NCI-H226 (cell line): ENCODE measurements at regions not wholly inside any gene's neighbourhood (a gene's known extent, or its start where the extent isn't known, plus 50 kb on each side); places are given as distances from the start of the nearest gene placed in this dataset.
A peak's percentile ranks its signal among the peaks of the same experiment; 100 is the strongest.
"Not testable (repeated sequence)": the region's sequence is repeated elsewhere in the genome, so short reads cannot be mapped to it uniquely, and the experiment has no call there.

Source experiments
- DNase-seq: peaks from one replicate; pipeline ENCODE4 v3.0.0-alpha.2; 2015

DNA sequence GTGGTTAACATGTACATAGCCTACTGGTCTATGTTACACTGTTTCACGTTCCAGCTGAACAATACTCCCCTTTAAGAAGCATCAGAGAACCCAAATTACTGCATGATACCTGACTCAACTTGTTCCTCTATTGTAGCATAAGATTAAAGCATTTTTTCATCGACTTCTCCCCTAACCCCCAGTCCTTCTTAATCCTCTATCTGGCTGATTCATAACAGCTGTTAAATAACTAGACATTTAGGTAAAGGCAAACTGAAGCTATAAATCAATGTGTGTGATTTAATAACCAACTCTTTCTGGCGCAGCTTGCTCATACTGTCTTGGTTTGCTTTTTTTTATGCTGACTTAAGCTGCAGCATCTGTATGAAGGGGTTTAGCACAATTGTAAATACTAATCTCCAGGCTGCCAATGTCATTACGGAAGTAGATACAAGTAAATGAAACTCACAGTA, 94.2 kb upstream of the MTAP start:
- no peak for DNase-seq

DNA sequence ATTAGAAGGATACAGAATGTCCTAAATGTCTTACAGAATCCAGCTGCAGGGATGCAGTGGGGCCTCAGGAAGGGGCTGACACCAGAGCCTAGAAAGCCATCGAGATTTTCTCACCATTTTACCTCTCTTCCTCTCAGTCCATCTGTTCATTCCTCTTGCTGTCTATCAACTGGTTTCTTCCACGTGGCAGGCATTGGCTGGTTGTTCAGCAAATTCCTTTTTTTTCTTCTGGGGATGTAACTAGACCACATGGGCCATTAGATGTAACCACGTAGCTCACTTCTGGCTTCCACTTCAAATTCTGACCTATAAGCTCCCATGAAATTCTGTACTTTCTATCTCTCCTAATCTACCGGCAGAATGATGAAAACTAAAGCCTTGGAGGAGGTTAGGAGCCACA, 93.6 kb upstream of the MTAP start:
- no peak for DNase-seq

DNA sequence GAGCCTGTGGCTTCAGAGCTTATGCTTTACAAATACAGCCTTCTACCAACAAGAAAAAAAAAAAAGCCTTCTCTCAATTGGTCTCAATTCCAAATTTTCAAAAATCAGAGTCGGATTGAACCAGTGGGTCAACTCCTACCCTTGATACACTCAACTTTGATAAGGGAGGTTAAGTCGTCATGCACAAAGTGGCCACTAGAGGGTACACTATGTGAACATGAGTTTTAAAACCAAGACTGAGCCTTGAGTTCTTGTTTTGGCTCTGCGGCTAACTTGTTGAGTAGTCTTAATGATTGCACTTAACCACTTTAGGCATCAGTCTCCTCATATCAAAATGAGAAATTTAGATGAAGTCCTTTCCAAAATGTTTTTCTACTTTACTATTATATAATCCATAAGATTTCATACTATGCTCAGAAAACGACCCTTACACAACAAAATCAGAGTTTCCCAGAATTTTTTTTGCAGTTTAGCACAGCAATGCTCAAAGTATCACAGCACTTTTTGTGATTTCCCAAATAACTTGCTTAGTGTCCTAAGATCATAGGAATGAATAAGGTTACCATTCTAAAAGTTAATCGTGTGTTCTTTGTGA, 92.9 kb upstream of the MTAP start:
- no peak for DNase-seq

DNA sequence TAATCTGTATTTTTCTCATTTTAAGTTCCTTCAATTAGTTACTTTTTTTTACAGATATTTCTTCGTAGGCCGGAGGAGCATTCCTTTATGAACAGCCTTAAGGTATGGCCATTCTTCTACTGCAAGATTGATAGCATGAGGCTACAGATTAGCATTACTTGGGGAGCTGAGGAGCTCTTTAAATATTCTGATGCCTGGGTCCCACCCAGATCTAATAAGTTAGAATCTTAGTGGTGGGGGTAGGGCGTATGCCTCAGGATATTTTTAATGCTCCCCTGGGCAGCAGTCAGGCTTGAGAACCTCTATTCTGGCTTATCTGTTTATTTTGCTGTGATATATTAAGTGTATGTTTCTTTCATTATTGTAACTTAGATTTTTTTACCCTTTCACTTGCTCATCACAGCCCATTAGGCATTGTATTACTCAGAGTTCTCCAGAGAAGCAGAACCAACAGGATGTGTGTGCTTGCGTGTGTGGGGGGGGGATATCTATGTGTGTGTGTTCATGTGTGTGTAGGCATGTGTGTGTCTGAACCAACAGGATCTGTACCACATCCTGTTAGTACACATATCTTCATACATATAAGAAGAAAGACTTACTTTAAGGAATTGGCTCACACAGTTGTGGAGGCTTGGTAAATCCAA, 91.8 kb upstream of the MTAP start:
- no peak for DNase-seq

DNA sequence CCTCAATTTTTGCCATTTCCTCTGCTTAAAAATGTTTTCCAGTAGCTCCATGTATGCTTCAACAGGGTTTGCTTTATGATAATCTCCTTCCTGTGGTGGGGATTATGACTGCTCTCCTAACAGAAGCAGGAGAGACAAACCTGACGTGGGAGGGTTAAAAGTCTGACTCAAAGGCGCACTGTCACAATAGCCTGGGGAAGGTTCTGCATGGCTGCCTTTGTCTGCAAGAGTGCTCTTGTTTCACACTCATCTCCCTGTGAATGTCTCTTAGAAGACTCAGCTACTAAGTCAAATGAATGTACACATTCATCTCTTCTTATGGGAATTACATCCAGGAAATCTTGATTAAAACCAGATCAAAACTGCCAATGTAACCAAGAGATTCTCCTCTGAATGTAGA, 90.9 kb upstream of the MTAP start:
- no peak for DNase-seq

DNA sequence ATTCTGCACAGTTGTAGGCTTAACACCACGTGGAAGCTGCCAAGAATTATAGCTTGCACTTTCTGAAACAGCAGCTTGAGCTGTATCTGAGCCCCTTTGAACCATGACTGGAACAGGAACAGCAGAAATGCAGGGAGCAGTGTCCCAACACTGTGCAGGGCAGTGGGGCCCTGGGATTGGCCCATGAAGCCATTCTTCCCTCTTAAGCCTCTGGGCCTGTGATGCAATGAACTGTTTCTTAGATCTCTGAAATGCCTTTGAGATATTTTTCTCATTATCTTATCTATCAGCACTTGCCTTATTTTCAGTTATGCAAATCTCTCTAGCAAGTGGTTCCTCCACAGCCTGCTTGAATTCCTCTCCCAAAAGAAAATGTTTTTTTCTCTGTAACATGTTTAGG, 87.0 kb upstream of the MTAP start:
- peak; percentile 12 for DNase-seq

DNA sequence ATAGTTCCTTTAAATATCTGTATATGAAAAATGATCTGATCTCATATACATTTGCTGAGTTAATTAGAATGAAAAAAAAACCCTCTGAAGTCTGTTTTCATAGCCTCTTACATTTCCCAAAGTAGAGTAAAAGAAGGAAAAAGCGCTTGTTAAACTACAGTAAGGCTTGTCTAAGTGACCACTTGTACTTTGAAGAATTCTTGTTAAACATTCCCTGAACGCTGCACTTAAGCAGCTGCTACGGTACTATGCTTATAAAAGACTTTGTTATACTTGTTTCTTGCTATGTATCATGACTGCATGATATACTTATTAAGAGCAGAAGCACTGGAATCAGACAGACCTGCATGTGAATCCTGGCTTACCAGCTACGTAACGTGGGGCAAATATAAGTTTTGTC, 81.7 kb upstream of the MTAP start:
- no peak for DNase-seq

DNA sequence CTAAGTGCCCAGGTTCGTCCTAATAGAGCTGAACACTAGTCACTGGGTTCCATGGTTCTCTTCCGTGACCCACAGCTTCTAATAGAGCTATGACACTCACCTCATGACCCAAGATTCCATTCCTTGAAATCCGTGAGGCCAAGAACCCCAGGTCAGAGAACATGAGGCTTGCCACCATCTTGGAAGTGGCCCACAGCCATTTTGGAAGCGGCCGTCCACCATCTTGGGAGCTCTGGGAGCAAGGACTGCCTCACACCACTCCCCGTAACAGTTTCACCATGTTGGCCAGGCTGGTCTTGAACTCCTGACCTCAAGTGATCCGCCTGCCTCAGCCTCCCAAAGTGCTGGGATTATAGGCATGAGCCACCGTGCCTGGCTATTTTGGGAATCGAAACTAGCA, 75.0 kb upstream of the MTAP start:
- DNase-seq: not testable (repeated sequence)

DNA sequence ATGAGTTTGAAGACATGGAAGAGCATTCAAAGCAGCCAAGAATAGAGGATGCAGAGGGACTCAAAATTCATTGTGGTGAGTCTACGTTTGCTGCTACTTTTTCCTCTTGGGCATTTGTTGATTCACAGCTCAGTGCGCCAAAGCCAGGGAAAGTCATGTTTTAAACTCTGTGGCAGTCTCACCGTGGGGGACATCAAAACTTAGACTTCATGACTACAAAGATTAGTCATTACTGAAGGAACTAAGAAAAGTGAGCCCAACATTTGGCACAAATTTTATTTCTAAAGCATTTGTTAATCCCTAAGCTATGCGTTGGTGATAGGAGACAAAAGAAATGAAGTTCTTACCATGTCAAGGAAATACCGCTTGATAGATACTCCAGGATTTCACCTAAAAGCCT, 73.7 kb upstream of the MTAP start:
- DNase-seq: no peak

DNA sequence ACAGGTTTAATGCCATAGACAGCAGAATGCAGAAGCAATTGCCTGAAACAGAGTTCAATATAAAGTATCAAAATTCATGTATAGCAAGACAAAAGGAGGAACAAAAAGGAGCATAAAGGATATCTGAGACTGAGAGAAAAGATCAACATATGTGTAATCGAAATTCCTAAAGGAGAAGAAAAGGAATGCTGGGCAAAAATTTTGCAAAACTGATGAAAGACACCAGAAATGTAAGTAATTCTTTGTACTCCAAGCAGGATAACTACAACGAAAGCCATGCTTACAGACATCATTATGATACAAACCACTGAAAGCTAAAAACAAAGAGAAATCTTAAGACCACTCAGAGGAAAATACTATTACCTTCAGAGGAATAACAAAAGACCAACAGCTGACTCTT, 72.8 kb upstream of the MTAP start:
- no peak for DNase-seq

DNA sequence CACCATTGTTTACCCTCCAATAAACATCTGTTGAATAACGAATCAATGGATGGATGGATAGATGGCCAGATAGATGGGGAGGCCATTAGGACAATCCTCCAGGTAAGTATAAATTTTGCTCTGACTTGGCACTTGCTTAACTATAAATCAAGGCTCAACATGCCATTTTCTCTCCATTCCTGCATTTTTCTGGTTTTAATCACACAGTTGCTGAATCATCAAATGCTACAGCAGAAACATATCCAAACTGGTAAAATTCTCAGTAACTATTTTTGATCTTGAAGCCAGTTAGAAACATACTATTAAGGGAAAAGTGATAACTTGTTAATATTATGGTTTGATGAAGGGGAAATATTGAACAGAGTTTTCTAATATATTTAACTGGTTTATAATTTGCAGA, 71.5 kb upstream of the MTAP start:
- DNase-seq: no peak

DNA sequence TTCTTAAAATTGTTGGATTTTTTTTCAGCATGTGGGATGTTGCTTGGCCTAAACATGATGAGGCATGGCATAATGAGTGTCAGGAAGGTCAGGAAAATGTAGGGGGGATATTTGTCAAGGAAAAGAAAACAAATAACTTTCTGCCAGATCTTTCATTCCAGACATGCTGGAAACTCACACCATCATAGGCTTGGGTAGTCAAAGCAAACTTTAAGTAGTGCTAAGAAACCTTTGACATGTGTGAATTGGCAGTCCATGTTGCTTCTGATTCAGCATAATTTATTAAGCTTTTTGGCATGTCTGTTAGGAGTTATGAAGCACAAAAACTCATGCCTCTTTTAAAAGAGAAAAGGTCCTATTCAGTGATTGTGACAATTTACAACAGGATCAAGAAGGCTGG, 61.3 kb upstream of the MTAP start:
- no peak for DNase-seq

DNA sequence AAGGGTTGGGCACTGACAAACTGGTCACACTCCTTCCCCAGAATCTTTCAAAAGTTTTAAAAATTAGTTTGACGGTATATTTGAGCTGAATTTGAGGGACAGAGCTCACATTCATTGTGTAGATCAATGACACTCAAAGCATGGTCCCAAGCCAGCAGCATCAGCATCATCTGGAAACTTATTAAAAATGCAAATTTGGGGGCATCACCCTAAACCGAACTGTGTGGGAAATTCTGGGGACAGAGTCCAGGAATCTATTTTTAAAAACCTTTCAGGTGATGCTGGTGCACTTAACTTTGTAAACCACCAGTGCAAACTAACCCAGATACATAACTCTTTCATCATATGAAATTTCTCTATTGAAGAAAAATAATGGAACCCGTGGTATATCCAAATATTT, 58.1 kb upstream of the MTAP start:
- DNase-seq: no peak

DNA sequence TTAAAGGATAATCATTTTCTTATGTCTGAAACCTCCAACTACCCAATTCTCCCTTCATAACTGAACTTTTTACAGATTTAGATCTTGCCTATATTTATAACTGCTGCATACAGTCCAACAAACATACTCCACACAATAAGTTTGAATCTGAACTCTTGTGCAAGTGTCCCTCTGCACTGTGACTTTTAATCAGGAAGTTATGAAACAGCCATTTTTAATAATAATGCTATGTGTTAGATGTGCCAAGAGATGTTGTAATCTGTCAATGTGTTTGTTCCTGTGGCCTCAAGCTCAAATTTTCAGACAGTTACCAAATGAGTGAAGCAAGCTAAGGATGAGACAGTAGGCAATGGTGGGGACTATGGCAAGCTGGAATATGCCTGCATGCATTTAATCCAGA, 57.6 kb upstream of the MTAP start:
- DNase-seq: no peak

DNA sequence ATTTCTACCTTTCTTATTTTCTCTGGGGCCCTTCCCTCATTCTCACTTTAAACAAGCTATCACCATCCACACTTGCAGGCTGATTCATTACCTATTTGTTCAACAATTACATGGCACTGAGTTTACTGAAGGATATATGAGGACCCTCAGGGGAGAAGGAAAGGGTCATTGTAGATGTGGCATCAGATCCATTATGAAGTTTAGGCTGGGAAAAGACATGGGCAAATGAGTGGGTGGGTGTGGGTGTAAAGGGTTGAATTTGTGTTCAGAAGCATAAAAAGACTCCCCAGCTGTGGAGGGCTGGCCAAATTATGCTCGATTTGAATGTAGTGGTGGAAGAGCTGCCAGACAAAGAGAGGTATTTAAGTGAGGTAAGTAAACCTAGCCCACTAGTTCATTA, 55.9 kb upstream of the MTAP start:
- no peak for DNase-seq

DNA sequence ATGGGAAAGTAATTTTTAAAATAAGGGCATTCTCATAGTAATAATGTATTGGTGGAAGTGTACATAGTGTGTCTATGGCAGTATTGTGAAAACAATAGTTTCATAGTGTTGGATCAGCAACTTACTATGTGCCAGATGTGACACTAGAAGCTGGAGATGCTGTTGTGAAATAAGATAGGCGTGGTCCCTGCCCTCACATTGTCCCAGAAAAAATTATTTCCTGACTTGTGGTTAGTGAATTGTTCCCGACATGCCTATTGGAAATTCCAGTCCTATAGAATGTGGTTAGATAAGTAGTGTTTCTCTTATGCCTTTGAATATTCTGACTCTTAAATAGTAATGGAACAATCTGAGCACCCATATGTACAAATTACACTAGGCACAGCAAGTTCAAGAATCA, 55.3 kb upstream of the MTAP start:
- DNase-seq: peak; percentile 19

DNA sequence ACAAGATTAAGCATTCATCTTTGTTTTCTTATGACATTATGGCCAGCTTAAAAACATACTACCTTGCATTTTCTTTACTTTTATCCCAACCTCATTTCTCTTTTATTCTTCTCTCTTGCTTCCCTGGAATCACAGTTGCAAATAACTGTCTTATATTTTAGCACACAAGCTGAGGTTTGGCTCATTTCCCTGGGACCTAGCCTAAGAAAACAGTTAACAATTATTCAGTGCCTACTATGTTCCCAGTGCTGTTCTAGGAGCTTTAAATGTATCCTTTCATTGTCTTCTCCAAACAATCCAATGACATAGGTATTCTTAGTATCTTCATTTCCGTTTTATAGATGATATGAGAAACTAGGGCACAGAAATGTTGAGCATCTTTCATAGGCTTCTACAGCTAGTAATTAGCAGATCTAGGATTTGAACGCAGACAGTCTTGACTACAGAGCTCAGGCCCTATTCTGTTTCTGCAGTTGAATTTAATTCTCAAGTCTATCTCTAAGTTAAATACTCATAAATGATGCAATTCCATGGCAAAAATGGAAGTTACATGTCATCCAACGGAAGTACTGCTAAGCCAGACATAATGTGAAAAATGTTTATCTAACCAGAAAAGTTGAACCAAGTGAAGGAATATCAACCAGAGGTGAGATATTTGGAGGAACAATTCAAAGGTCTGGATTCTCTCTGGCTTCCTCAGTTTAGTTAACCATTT, 52.3 kb upstream of the MTAP start:
- no peak for DNase-seq

DNA sequence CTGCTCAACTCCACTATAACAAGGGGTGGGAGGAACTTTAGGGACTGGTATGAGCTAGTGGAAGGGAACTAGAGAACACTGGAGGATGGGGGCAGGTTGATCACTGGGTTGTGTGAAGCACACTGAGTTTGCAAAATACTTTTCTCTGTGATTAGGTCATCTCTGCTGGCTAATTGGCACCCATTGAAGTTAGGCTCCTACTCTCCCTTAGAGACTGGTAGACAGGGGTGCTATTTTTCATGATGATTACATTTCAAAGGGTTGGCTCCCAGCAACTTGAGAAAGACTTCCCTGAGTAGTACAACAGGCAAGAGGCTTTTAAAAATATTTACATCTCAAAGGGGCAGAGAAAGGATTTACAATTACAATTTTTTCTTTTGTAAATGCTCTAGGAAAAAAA, 50.4 kb upstream of the MTAP start:
- DNase-seq: no peak
